RWPE2 (cell line): ENCODE measurements at regions not wholly inside any gene's neighbourhood (a gene's known extent, or its start where the extent isn't known, plus 50 kb on each side); places are given as distances from the start of the nearest gene placed in this dataset.
A peak's percentile ranks its signal among the peaks of the same experiment; 100 is the strongest.

Experiments
- ATAC-seq: fragments of 200-7000 bp; cut with Tn5 transposase; 3 replicates; pipeline ENCODE4 v1.9.1; 2021; ENCODE audit warnings: low read depth
- DNase-seq: peaks from one replicate; pipeline ENCODE4 v3.0.0-alpha.2; 2020; ENCODE audit warnings: low spot score
- H3K27ac ChIP-seq: fragments of 450-650 bp; 2 replicates; pipeline ENCODE4 v1.5.1; 2017; ENCODE audit warnings: mild to moderate bottlenecking; ENCODE audit not compliant: poor library complexity, severe bottlenecking
- H3K27me3 ChIP-seq: fragments of 250-450 bp; sonication (Bioruptor Pico); 2 replicates; pipeline ENCODE4 v1.5.1; 2021; ENCODE audit warnings: mild to moderate bottlenecking, moderate library complexity; ENCODE audit not compliant: insufficient read depth, poor library complexity, severe bottlenecking
- H3K36me3 ChIP-seq: fragments of 250-450 bp; sonication (Bioruptor Pico); 2 replicates; pipeline ENCODE4 v1.5.1; 2020; ENCODE audit warnings: low read depth, mild to moderate bottlenecking, moderate library complexity
- H3K4me1 ChIP-seq: fragments of 250-450 bp; sonication (Bioruptor Pico); 2 replicates; pipeline ENCODE4 v1.5.1; 2021; ENCODE audit warnings: mild to moderate bottlenecking, moderate library complexity; ENCODE audit not compliant: insufficient read depth, poor library complexity, severe bottlenecking
- H3K4me3 ChIP-seq: fragments of 250-450 bp; sonication (Bioruptor Pico); 2 replicates; pipeline ENCODE4 v1.5.1; 2021; ENCODE audit warnings: mild to moderate bottlenecking, moderate library complexity; ENCODE audit not compliant: severe bottlenecking
- H3K9me3 ChIP-seq: fragments of 250-450 bp; sonication (Bioruptor Pico); 2 replicates; pipeline ENCODE4 v1.5.1; 2021; ENCODE audit warnings: mild to moderate bottlenecking, moderate library complexity; ENCODE audit not compliant: severe bottlenecking
- TF ChIP-seq, protein P1 (sequence below): fragments of 450-650 bp; IDR thresholded peaks from one replicate; pipeline ENCODE4 v1.5.1; 2017; ENCODE audit warnings: mild to moderate bottlenecking, moderate library complexity; ENCODE audit not compliant: poor library complexity, severe bottlenecking

DNA sequence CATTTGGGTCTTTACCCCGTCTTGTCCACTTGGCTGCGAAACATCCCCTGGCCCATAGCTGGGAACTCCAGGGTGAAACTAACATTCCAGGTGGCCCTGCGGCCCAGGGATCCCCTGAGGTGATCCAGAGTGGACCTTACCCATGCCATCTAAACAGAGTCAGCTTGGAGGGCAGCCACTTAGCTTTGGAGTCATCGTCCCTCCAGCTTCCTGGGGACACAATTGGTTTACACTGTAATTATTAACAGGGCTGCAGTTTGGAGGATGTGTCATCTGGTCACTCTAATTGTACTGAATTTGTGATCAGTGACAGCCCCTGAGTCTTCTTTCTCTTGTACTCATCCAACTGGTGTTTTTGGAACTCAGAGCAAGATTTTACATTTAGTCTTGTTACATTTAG lies 149.9 kb downstream of the ENGASE start:
- Histone ChIP-seq H3K36me3 (no peaks in the 10 kb centered on the region), H3K4me3 (no peak overlapping the region), H3K4me1 (peaks cover 16% of the 10 kb centered on the region), H3K27me3 (no peaks in the 10 kb centered on the region), H3K27ac (no peak overlapping the region), H3K9me3 (no peaks in the 10 kb centered on the region)
- ATAC-seq (no peak), DNase-seq (no peak)
- TF ChIP-seq, protein P1, sequence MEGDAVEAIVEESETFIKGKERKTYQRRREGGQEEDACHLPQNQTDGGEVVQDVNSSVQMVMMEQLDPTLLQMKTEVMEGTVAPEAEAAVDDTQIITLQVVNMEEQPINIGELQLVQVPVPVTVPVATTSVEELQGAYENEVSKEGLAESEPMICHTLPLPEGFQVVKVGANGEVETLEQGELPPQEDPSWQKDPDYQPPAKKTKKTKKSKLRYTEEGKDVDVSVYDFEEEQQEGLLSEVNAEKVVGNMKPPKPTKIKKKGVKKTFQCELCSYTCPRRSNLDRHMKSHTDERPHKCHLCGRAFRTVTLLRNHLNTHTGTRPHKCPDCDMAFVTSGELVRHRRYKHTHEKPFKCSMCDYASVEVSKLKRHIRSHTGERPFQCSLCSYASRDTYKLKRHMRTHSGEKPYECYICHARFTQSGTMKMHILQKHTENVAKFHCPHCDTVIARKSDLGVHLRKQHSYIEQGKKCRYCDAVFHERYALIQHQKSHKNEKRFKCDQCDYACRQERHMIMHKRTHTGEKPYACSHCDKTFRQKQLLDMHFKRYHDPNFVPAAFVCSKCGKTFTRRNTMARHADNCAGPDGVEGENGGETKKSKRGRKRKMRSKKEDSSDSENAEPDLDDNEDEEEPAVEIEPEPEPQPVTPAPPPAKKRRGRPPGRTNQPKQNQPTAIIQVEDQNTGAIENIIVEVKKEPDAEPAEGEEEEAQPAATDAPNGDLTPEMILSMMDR = no peak

DNA sequence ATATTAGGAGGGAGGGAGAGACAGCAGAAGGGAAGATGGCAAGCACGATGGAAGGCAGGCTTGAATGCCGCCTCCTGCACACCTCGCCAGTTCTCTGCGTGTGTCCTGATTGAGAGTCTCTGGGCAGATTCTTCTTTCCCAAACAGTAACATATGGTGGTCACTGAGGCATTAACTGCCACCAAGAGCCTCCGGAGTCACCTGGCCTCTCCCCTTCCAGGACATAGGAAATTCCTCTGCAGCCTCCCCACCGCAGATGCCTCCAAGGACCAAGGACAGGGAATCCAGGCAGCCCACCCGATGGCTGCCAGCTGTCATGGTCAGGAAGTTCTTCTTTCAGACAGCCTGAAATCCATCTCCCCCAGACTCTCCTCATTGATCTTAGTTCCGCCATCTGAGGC lies 149.3 kb downstream of the ENGASE start:
- Histone ChIP-seq H3K4me1 (peaks cover 16% of the 10 kb centered on the region), H3K27me3 (no peaks in the 10 kb centered on the region), H3K4me3 (no peak overlapping the region), H3K9me3 (no peaks in the 10 kb centered on the region), H3K27ac (no peak overlapping the region), H3K36me3 (no peaks in the 10 kb centered on the region)
- ATAC-seq (no peak), DNase-seq (no peak)
- TF ChIP-seq, protein P1 = no peak

DNA sequence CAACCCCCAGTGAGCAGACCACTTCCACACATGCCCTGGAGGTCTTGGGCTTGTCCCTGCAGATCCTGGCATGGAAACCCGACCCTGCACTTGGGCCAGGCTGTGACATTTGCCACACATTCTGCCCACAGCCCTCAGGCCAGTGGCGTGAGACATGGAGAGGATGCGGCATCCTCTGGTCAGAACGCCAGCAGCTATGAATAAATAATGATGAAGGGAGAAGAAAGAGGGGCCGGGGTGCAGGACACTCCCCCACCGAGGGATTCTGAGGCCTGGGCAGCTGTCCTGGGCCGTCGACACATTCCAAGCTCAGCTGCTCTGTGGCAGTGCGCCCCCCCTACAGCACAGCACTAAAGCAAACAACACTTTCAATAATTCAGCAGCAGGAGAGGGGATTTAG lies 148.8 kb downstream of the ENGASE start:
- H3K9me3 ChIP-seq = no peaks in the 10 kb centered on the region
- peaks cover 11% of the 10 kb centered on the region for H3K4me1 ChIP-seq
- TF ChIP-seq, protein P1 = no peak
- H3K27me3 ChIP-seq = no peaks in the 10 kb centered on the region
- DNase-seq = no peak
- H3K27ac ChIP-seq = no peak overlapping the region
- no peak for ATAC-seq
- H3K36me3 ChIP-seq = no peaks in the 10 kb centered on the region
- no peak overlapping the region for H3K4me3 ChIP-seq

DNA sequence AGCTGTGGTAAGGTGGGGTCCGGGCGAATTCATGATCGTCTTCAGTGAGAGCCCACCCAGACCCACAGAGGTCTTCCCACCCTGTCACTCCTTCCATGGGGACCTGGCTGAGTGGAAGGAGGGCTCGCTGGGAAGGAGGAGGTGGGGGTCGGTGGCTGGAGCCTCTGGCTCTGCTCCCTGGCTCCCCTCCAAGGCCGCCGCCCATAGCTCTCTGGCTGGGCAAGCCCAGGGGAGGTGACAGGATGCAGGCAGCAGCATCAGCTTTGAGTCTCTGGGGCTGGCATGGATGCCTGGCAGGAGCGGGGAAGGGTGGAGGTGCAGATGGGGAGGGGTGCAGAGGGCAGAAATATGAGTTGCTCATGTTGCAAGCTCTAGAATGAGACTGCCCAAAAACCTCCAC lies 147.0 kb downstream of the ENGASE start:
- no peak overlapping the region for H3K4me3 ChIP-seq
- no peak overlapping the region for H3K27ac ChIP-seq
- DNase-seq = no peak
- H3K27me3 ChIP-seq = no peaks in the 10 kb centered on the region
- TF ChIP-seq, protein P1 = no peak
- H3K9me3 ChIP-seq = no peaks in the 10 kb centered on the region
- ATAC-seq = no peak
- no peaks in the 10 kb centered on the region for H3K4me1 ChIP-seq
- H3K36me3 ChIP-seq = no peaks in the 10 kb centered on the region

DNA sequence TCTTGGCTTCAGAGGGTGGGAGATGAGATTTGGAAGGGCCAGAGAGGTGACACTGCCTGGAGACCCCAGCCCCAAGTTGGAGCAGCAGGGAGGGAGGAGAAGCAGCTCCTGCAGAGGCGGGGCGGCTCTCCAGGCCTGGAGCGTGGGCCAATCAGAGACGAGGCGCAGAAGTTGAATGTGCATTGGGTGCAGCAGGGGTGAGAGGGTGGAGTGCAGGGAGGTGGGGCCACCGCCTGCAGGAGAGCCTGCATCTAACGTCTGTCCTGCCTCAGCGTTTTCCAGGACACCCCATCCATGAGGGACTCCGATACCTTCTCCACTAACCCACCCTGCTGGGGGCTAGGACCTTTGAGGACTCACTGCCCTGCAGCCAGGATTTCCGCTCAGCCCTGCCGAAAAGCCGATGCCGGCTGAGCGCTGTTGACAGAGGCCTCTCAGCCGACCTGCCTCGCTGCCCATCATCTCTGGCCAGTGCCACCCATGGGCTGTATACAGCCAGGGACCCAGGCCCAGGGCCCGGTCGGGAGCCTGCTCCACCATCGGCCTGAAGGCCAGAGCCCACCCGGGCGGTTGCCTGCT lies 146.2 kb downstream of the ENGASE start:
- Histone ChIP-seq H3K27me3 (no peaks in the 10 kb centered on the region), H3K4me3 (no peak overlapping the region), H3K27ac (no peak overlapping the region), H3K9me3 (no peaks in the 10 kb centered on the region), H3K4me1 (no peaks in the 10 kb centered on the region), H3K36me3 (no peaks in the 10 kb centered on the region)
- DNase-seq = peak; percentile 53
- TF ChIP-seq, protein P1 = no peak
- no peak for ATAC-seq
